ENCODE measurements at regions not wholly inside any gene's neighbourhood (a gene's known extent, or its start where the extent isn't known, plus 50 kb on each side); places are given as distances from the start of the nearest gene placed in this dataset.

DNA sequence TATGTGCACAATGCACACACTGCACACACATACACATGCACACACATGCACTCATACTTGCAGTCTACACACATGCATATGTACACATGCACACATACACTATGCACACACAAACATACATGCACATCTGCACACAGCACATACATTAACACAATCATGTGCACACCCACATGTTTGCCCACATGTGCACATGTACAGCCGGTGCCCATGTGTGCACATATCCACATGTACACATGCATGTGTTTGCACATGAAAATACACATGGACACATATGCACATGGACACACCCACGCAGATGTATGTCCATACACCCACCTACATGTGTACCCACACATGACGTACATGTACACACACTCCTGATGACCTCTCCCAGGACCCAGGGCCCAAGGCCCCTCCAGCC lies 105.1 kb upstream of the ACTRT2 start:
- DNase-seq (ENCODE audit: low spot score), result no peak

DNA sequence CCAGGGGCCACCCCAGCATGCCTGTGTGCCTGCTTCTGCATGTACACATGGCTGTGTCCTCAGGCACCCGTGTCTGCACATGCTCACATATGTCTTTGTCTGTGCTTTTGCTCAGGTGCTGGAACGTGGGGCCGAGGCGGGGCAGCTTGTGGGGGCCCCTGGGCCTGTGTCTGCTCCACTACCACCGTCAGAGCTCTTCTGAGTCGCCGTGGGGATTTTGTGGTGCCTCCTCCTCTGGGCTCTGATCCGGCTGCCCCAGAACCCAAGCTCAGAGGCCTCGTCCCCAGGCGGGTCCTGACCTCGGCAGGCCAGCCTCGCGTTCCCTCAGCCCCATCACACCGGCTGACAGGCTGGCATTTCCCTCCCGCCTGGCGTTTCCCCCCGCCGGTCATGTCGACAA lies 104.6 kb upstream of the ACTRT2 start:
- no peak for DNase-seq (ENCODE audit: low spot score)

DNA sequence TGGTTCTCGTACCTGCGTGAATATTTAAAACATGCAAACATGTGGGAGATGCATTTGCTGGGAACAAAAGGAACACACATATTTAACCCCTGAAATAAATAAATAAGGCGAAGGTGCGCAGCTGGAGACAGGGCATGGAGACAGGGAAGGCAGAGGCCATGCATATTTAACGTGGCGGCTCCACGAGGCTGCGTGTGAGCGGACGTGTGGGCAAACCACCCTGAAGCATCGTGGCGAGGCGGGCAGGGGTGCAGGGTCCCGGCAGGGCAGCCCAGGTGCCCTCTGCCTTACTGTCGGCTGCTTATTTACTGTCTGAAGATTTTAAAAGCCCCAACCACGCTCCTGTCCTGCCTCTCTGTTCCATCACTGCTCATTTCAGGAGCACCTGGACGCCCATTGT lies 104.0 kb upstream of the ACTRT2 start:
- DNase-seq (ENCODE audit: low spot score), result no peak

DNA sequence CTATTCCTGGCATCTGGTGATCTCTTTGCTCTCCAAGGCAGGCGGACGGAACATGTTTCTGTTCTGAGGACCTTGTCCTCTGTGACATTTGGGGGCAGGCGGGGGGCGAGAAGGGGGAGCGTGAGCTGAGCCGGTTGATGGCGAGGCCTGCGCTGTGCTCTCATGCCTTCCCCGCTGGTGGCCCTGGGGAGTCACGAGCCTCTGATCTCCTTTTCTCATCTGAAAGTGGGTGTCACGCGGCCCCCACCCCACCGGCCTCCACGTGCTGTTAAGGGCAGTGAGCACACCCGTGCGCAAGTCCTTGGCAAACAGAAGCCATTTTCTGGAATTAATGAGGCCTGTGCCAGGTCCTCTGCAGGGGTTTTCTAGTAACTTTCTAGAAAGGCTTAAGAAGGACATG lies 102.8 kb upstream of the ACTRT2 start:
- no peak for DNase-seq (ENCODE audit: low spot score)

DNA sequence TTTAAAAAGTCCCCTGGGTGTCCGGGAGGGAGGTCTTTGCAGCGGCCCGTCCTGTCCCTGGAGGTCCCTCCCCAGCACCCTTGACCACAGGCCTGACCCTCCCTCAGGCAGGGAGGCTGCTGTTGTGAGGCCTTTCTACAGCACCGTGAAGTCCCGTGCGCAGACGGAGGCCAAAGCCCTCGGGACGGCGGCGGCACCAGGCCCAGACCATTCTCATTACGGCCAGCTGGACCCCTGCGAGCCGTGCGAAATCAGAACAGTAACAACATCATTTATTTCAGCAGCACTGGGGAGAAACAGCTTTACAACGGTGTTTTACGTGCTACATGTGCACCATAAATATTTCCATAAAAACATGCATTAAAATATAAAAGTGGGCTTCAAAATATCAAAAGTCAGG lies 101.4 kb upstream of the ACTRT2 start:
- no peak for DNase-seq (ENCODE audit: low spot score)

DNA sequence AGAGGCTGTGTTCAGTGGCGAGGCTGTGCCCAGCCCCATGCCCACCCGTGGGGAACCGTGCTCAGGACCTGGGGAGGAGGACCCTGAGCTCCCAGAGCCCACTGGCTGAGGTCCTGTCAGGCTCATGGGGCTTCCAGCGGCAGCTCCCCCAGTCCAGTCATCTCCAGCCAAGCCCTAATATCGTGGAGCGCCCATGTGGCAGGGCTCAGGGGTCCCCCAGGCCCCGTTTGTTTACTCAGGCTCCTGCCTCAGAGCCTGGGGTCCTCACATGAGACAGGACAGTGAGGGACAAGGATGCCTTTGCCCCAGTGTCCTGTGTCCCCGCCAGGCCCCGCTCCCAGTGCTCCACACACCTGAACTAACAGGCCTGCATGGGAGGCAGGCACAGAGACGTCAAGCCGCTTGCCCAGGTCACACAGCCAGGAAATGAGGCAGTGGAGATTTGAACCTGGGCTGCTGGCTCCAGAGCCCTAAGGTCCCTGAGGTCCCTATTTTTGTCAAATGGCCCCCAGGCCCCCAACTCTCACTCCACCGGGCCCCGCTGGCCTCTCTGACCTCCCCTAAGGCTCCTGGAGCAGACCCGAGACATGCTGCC lies 100.7 kb upstream of the ACTRT2 start:
- no peak for DNase-seq (ENCODE audit: low spot score)

DNA sequence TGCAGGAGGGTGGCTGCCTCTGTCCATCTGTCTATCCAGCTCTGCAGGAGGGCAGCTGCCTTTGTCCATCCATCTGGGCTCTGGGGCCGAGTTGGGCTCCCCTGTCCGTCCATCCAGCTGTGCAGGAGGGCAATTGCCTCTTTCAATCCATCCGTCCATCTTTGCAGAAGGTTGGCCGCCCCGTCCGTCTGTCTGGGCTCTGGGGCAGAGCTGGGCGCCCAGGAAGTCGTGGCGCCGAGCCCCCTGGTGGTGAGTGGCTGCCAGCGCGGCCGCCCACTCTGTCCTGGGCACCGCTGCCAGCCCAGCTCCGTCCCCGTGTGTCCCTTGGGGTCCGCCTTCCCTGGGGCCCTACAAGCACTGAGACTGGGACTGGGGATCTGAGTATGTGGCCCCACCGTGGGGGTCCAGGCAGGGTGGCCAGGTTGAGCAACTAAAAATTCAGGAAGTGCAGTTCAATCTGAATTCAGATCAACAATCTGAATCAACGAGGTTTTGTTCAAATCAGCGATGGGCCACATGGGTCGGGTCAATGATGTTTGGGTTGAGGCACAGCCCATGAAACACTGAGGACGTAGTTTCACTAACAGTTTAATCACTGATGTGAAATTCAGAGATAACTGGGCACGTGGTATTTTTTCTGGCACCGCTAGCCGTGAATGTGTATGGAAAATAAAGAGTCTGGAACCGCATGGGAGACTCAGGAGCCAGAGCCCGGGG lies 99.1 kb upstream of the ACTRT2 start:
- no peak for DNase-seq (ENCODE audit: low spot score)

DNA sequence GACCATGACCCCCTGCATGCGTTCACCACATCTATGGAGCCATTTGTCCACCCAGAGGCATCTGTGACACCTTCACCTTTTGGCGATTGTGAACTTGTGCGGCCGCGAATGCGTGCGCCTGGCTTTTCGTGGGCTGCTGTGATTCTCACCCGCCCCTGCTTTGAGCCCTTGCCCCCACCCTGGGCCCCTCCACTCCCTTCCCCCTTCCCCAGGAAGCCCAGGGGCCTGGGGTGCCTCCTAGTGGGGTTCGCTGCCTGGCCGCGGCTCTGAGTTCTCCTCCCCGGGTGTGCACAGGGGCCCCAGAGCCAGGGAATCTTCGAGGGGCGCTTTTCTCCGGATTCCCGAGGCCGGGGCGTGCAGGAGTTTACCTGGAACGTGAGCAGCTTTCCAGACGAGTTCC lies 97.9 kb upstream of the ACTRT2 start:
- no peak for DNase-seq (ENCODE audit: low spot score)

DNA sequence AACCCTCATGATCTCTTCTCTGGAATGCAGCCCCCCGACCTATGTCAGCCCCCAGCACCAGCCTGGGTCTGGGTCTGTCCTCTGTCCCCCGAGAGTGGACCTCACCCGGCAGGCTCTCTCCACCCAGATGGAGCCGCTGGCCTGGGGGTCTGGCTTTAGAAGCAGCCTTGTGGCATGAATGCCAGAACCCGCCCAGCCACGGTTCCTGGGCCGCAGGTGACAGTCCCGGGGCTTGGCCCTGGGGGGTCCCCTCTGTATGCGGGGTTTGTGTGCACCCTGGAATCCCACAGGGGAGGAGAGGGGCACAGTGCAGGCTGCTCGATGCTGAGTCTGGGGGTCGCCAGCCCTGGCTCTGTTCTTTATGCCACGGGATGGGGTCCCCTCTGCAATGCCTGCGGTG lies 96.0 kb upstream of the ACTRT2 start:
- DNase-seq (ENCODE audit: low spot score), result no peak

DNA sequence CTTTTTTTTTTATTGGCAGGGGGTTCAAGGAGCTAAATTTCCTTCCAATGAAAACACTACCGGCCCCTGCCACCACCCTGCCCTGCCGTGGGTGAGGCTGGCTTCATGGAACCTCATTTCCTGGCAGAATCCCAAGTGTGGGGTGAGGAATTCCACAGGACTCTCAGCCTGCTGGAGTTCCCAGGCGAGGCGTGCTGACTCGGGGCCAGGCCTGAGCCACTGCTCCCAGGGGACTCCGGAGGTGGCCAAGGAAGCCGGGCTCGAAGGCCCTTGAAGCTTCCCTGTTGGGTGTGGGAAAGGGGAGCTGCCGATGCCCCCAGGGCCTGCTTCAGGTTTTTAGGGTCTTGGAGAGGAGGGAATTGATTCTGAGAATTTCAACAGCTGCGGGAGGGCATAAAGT lies 95.3 kb upstream of the ACTRT2 start:
- no peak for DNase-seq (ENCODE audit: low spot score)

DNA sequence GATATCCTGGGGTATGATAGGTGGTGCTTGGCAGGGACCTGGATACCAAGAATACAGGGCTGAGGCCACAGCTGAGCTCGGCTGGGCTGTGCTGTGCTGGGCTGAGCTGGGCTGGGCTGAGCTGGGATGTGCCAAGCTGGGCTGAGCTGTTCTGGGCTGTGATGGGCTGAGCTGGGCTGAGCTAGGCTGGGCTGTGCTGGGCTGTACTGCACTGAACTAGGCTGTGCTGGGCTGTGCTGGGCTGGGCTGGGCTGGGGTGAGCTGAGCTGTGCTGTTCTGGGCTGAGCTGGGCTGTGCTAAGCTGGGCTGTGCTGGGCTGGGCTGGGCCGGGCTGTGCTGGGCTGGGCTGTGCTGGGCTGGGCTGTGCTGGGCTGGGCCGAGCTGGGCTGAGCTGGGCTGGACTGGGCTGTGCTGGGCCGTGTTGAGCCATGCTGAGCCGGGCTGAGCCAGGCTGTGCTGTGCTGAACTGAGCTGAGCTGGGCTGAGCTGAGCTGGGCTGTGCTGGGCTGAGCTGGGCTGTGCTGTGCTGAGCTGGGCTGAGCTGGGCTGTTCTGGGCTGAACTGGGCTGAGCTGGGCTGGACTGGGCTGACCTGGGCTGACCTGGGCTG lies 94.7 kb upstream of the ACTRT2 start:
- DNase-seq (ENCODE audit: low spot score), result no peak

DNA sequence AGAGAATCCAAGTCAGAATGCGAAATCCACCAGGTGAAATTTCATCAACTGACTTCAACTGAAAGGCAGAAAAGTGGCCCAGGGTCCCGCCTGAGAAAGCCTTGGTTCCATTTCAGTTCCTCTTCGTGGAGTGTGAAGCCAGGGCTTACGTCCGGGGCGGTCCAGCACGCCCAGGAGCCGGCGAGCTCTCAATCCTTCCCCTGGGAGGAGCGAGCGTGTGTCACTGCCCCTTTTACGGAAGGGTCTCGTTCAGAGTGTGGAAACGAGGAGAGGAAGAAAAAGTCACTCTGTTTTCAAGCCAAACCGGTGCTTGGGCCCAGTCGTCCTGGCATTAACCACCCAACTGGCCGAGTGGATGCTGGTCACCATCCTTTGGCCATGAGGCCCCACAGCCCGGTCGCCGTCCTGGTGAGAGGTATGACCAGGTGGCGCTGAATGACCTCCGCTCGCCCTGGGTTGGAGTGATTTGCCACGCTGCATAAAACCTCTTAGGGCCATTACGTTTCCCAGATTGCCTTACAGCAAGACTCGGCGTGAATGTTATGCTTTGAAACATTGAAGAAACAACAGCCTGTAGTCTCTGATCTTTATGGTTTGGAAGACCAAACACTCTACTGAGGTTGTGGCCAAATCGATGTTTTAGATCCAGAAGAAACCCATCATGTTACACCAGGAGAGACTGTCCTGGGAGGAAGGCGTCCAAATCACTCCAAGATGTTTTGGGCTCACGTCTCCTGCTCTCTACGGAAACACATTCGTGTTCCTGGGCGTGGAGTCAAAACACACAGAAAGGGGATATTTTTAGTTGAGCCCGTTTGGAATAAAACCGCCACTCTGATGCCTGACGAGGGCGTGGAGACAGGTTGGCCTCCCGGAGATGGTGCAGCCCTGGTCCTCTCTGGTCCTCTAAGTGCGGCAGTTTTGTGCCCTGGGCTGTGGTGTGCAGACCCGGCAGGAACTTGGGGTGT lies 93.6 kb upstream of the ACTRT2 start:
- no peak for DNase-seq (ENCODE audit: low spot score)

DNA sequence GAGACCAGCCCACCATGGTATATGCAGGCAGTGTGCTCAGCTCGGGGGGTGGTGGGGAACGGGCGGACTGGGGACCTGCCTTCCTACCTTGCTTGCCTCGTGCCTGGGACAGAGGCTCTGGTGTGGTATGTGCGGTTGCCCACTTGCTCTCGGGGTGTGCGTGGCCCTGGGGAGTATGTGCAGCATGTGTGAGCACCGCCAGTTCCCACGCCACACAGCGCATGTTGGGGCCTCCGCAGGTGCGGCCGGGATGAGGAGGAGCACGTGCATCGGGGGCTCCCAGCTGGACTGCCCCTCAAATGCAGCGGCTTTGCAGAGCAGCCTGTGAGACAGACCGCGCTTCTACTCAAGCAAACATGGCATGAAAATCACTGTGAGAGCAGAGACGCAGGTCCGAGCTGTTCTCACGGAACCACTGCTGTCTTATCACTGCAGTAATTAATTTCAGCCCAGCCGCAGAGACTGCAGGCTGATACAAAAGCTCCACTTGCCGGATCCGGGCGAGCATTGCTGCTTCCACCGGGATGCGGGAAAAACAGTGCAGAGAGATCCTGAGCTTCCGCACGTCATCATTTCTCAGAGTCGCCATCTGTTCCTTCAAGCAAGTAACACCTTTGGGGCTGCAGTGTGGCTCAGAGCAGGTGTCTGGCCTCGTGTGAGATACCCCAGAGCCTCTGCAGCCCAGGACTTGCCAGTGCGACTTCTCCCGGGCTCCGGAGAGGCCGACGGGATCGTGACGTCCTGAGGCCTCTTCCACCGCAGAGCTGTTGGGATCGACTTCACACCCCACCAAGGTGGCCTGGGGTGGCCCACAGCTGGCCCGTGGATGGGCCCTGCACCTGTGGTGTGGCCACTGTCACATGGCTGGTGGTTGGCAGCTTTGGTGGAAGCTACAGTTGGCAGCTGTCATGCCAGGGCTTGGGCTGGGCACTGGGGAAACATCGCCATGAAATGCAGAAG lies 92.6 kb upstream of the ACTRT2 start:
- DNase-seq (ENCODE audit: low spot score), result no peak

DNA sequence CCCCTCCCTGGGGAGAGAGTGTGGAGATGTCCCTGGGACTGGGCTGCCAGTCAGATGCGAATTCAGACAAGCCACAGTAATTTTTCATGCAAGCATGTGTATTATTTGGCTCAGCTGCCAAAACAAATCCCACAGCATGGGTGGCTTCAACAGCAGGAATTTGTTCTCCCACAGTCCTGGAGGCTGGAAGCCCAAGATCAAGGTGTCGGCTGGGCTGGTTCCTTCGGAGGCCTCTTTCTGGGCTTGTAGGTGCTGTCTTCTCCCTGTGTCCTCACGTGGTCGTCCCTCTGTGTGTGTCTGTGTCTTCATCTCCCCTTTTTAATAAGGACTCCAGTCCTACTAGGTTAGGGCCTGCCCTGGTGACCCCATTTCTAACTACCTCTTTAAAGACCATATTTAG lies 91.9 kb upstream of the ACTRT2 start:
- DNase-seq (ENCODE audit: low spot score), result no peak

DNA sequence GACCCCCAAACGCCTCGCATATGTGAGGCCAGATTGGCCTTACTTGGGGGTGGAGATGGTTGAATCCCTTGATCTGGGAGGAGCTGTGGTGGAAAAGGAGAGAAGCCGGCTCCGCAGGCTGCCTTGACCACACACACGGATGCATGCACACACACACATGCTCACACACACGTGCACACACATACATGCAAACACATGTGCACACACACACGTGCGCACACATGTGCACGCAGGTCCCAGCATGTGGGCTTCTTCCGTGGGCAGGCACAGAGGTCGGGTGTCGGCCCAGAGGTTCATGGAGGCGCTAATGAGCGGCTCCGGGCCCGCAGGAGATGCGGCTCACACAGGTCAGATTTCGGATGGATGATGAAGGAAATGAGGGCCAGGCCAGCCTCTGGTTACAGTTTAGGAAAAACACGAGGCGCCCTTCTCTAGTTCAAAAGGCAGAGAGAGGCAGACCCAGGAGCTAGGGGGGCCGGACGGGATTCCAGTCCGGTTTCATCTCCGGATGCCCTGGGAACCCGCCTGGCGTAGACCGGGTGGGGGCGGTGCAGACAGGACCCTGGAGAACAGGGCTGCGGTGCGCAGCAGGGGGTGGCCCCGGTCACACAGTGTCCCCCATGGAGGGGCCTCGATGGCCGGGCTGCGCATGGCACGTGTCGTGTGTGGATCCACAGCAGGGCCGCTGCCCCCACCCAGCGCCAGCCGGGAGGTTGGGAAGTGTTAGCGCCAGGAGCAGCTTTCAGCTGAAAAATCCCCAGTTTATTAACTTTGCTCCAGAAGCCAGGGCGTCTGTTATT lies 91.1 kb upstream of the ACTRT2 start:
- no peak for DNase-seq (ENCODE audit: low spot score)

DNA sequence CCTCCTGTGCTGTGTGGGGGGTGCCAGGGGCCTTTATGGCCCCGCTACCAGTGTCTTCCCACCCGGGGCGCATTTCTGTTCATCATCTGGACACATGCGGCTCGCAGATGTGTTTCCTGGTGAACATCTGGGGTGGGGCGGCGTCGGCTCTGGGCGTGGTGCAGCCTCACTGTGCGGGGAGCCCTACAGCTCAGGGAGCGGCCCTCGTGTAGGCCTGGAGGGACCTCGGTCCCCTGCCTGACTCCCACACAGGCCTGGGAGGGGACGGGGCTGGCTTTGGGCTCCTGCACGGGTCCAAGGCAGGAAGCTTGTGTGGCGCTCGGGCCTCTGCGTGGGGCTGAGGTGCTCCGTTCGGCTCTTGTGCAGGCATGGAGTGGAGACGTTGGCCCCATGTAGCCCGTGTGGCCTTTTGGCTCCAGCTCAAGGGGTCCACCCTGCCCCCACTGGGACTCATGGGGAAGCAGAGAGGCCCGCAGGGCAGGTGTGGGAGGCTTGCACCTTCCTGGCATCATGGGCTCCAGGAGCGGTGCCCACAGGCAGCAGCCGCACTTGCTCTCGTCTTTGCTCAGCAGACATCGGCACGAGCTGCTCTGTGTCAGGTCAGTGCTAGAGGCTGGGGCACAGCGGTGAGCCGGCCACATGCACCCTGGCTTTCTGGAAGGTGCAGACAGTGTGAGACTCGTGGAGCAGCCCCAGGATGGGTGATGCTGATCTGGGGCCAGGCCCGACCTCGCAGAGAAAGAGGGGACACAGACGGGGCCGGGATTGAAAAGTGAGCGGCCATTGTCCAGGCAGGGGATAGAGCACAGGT lies 90.1 kb upstream of the ACTRT2 start:
- DNase-seq (ENCODE audit: low spot score), result no peak

DNA sequence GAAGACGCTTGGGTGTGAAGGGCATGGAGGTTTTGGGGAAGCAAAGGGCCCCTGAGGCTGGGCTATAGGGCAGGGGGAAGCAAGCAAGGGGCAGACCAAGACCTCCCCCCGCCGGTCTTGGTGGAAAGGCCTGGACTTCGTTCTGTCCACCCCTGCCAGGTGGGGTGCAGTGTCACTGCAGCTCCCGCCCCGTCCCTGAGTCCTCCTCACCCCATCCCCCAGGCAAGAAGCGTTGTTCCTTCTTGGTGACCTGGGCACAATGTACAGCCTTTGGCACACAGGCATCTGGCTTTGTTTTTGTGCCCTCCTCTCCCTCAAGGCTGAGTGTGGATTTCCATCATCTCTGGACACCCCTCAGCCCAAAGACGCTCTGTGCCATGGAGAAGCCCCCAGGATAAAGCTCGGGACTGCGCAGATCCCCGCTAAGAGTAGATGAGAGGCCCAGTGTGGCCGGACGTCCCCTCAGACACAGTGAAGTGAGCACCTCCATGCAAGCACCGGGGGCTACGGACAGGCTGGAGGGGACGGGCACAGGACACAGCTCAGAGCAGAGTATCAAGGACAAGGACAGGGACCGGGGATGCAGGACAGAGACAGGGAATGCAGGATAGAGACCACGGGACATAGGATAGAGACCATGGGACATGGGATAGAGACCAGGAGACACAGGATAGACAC lies 89.4 kb upstream of the ACTRT2 start:
- DNase-seq (ENCODE audit: low spot score), result no peak

DNA sequence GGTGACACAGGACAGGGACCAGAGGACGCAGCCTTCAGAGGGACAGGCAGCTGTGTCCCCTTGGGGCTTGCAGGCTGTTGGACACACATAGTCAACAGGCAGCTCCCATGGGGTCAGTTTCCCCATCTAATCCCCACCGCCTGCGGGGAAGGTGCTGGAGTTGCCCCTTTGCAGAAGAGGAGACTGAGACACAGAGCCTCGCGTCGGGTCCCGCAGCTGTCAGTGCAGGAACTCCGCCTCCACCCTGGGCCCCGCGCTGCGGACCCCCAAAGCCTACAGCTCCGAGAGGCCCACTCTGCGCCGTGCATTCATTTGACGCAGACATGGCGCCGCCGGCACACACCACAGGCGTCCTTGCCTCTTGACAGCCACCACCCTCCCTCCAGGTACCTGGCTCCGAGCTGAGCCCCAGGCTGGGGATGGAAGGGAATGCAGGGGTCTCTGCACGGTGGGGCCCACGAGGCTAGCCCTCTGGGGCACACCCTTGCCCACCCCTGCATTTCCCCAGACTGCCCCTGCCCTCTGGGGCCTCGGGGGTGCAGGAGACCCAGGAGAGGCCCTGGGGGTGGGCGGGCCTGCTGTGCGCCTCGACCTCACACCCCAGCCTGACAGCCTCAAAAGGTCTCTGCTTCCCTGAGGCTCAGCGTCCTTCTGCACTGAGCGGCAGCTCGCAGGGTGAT lies 88.5 kb upstream of the ACTRT2 start:
- DNase-seq (ENCODE audit: low spot score), result no peak
